A673 (cell line): ENCODE measurements at regions not wholly inside any gene's neighbourhood (a gene's known extent, or its start where the extent isn't known, plus 50 kb on each side); places are given as distances from the start of the nearest gene placed in this dataset.

Experiments
- BruUV-seq: library from RNA; stranded (reverse); fragments of 400-500 nt; replicated peaks from 2 replicates; lab custom pipeline; 2021; lab: Mats Ljungman, UMichigan
- CTCF ChIA-PET: fragments of 300-600 bp; sonication (Branson Sonifier 250); formaldehyde crosslinking; loops from one replicate; lab custom pipeline; 2022; ENCODE audit warnings: antibody characterized with exemption; lab: Charles Lee
- POLR2A ChIA-PET: fragments of 300-600 bp; sonication (Branson Sonifier 250); formaldehyde crosslinking; loops from one replicate; lab custom pipeline; 2022; ENCODE audit warnings: antibody characterized with exemption; ENCODE audit not compliant: low non-redundant PET; lab: Charles Lee
- DNase-seq: peaks from one replicate; pipeline ENCODE4 v3.0.0-alpha.2; 2015; ENCODE audit warnings: low spot score
- H3K27ac ChIP-seq: fragments of 200-600 bp; sonication (generic); 2 replicates; pipeline ENCODE4 v1.5.1; 2016; ENCODE audit warnings: mixed run types, low read depth, mild to moderate bottlenecking, mixed read lengths, antibody characterized with exemption, low read length; ENCODE audit not compliant: poor library complexity, severe bottlenecking
- H3K27me3 ChIP-seq: fragments of 200-600 bp; sonication (generic); replicated peaks from 2 replicates; pipeline ENCODE4 v1.6.1; 2017; ENCODE audit warnings: mixed run types, low read depth, mild to moderate bottlenecking, mixed read lengths, antibody characterized with exemption, low read length; ENCODE audit not compliant: insufficient read depth, poor library complexity
- H3K36me3 ChIP-seq: fragments of 200-600 bp; sonication (generic); 2 replicates; pipeline ENCODE4 v1.6.1; 2016; ENCODE audit warnings: mixed run types, mild to moderate bottlenecking, mixed read lengths, antibody characterized with exemption, low read length; ENCODE audit not compliant: insufficient read depth, poor library complexity, severe bottlenecking
- H3K4me1 ChIP-seq: fragments of 200-600 bp; sonication (generic); 2 replicates; pipeline ENCODE4 v1.6.1; 2017; ENCODE audit warnings: mixed run types, mild to moderate bottlenecking, mixed read lengths, antibody characterized with exemption, low read length; ENCODE audit not compliant: insufficient read depth, poor library complexity, severe bottlenecking
- H3K4me3 ChIP-seq: fragments of 200-600 bp; sonication (generic); 2 replicates; pipeline ENCODE4 v1.5.1; 2016; ENCODE audit warnings: low read depth, mixed run types, mild to moderate bottlenecking, mixed read lengths, low read length; ENCODE audit not compliant: poor library complexity, severe bottlenecking
- H3K9me3 ChIP-seq: fragments of 200-600 bp; sonication (generic); 2 replicates; pipeline ENCODE4 v1.6.1; 2016; ENCODE audit warnings: mixed run types, low read depth, mild to moderate bottlenecking, mixed read lengths, antibody characterized with exemption, low read length; ENCODE audit not compliant: poor library complexity, severe bottlenecking
- CTCF ChIP-seq: fragments of 300-800, 200-600 bp; sonication (generic); conservative IDR thresholded peaks from 2 replicates; pipeline ENCODE4 v1.5.1; 2017; ENCODE audit warnings: low read depth, mild to moderate bottlenecking, antibody characterized with exemption, low read length, moderate library complexity, mixed read lengths
- EZH2 ChIP-seq: fragments of 200-600 bp; sonication (generic); IDR thresholded peaks from 2 replicates; pipeline ENCODE4 v1.6.1; 2017; ENCODE audit warnings: borderline replicate concordance, low read depth, mild to moderate bottlenecking, mixed read lengths, antibody characterized with exemption, low read length; ENCODE audit not compliant: poor library complexity, severe bottlenecking
- intact Hi-C: fragments of 100-400 bp; cut with micrococcal nuclease; formaldehyde crosslinking; loops from one replicate; pipeline ENCODE4 v1.10.0; 2022; ENCODE audit not compliant: unreplicated experiment

GRCh38 chr4:14583752-14584151, 418.5 kb upstream of the CPEB2 start:
- Histone ChIP-seq H3K9me3 (no peaks in the 10 kb centered on the region), H3K27me3 (no peaks in the 10 kb centered on the region), H3K36me3 (no peaks in the 10 kb centered on the region), H3K4me1 (peaks cover 4% of the 10 kb centered on the region), H3K27ac (no peak overlapping the region), H3K4me3 (no peak overlapping the region)
- TF ChIP-seq CTCF (no peak), EZH2 (no peak)
- POLR2A ChIA-PET, result no interaction called here
- no peak for DNase-seq
- CTCF ChIA-PET, result no interaction called here
- BruUV-seq, result no TSS peak
- intact Hi-C loops, result no loop called here

GRCh38 chr4:14592950-14593349, 409.3 kb upstream of the CPEB2 start:
- intact Hi-C loops, result no loop called here
- ChIA-PET POLR2A (no interaction called here), CTCF (no interaction called here)
- Histone ChIP-seq H3K4me1 (no peaks in the 10 kb centered on the region), H3K27ac (no peak overlapping the region), H3K4me3 (no peak overlapping the region), H3K9me3 (peaks cover 11% of the 10 kb centered on the region), H3K27me3 (no peaks in the 10 kb centered on the region), H3K36me3 (no peaks in the 10 kb centered on the region)
- TF ChIP-seq EZH2 (no peak), CTCF (no peak)
- DNase-seq, result no peak
- BruUV-seq, result no TSS peak

GRCh38 chr4:14596028-14596427, 406.3 kb upstream of the CPEB2 start:
- H3K4me1 ChIP-seq, result no peaks in the 10 kb centered on the region
- CTCF ChIA-PET, result no interaction called here
- H3K27me3 ChIP-seq, result no peaks in the 10 kb centered on the region
- no peak for DNase-seq
- H3K4me3 ChIP-seq, result no peak overlapping the region
- no TSS peak for BruUV-seq
- POLR2A ChIA-PET, result no interaction called here
- no peaks in the 10 kb centered on the region for H3K36me3 ChIP-seq
- intact Hi-C loops, result no loop called here
- peaks cover 11% of the 10 kb centered on the region for H3K9me3 ChIP-seq
- H3K27ac ChIP-seq, result no peak overlapping the region
- no peak for TF ChIP-seq CTCF
- no peak for TF ChIP-seq EZH2

GRCh38 chr4:14596437-14596836, 405.8 kb upstream of the CPEB2 start:
- Histone ChIP-seq H3K4me3 (no peak overlapping the region), H3K27ac (no peak overlapping the region), H3K9me3 (peaks cover 11% of the 10 kb centered on the region), H3K4me1 (no peaks in the 10 kb centered on the region), H3K36me3 (no peaks in the 10 kb centered on the region), H3K27me3 (no peaks in the 10 kb centered on the region)
- no peak for DNase-seq
- BruUV-seq, result no TSS peak
- no peak for TF ChIP-seq CTCF
- no peak for TF ChIP-seq EZH2
- intact Hi-C loops, result no loop called here
- ChIA-PET POLR2A (no interaction called here), CTCF (no interaction called here)
